H4 (cell line): ENCODE measurements at regions not wholly inside any gene's neighbourhood (a gene's known extent, or its start where the extent isn't known, plus 50 kb on each side); places are given as distances from the start of the nearest gene placed in this dataset.
"Not testable (repeated sequence)": the region's sequence is repeated elsewhere in the genome, so short reads cannot be mapped to it uniquely, and the experiment has no call there.

ENCODE experiments used
- DNase-seq: peaks from one replicate; pipeline ENCODE4 v3.0.0-alpha.2; 2015; ENCODE audit warnings: low spot score

GRCh38 chr11:71383461-71383860, 64.7 kb downstream of the DHCR7 start:
- no peak for DNase-seq

DNA sequence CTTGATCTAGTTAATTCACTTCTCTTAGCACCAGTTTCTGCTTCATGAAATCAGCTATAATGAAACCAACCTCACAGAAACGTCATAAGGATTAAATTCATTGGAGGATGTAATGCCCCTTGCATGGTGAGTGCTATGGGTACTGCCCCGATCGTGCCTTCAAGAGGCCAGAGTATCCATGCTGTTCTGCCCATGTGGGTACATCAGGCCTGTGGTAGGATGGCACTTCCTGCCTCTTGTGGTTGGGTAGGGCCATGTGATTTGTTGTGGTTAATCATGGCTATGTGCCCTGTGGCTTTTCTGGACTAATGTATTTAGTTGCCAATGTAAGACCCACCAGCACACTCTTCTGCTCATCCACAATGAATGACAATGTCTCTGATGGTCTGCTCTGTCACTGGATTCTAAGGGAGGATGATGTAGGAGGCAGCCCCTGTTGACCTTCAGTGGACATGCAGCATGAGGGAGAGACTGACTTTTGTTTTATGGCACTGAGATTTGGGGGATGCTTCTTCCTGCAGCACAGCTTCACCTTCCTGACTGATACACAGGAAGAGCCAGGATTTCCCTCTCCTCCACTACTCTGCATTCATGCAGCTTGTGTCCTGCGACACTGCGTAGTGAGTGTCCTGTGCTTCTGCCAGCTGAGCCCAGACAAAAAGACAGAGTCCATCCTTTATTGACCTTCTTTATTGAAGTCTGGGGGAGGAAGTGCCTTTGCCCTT, 66.2 kb downstream of the DHCR7 start:
- no peak for DNase-seq

- DNase-seq: no peak
These were observed 68.5 kb downstream of the DHCR7 start for GRCh38 chr11:71379701-71380100.

DNA sequence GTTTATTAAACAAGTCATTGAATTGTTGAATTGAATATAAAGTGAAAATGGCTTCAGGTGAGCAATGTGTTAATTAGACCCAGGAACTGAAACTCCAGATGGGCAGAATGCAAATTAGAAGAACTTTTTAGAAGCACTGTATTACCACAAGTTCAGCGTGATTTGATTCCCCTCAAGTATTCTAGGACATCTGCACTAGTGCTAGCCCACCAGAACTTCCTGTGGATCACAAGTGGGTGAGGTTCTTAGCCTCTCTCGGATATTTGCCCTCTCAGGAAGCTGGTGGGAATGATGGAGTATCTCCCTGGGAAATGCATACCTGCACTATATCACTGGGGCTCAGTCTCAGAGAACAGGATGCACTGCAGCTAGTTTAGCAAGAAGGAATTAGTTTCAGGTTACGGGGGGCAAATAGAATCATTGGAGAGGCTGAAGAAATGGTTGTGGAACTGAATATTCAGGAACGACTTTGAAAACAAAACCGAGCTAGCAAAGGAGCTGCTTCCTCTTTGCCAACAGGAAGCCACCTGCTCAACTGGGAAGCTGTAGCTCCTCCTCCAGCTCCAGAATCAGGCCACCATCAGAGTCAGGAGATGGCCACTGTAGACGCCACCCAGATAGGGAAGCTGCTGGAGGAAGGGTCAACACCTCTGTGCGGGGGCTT, 74.3 kb downstream of the DHCR7 start:
- no peak for DNase-seq

GRCh38 chr11:71372693-71373657, 75.2 kb downstream of the DHCR7 start:
- no peak for DNase-seq

DNA sequence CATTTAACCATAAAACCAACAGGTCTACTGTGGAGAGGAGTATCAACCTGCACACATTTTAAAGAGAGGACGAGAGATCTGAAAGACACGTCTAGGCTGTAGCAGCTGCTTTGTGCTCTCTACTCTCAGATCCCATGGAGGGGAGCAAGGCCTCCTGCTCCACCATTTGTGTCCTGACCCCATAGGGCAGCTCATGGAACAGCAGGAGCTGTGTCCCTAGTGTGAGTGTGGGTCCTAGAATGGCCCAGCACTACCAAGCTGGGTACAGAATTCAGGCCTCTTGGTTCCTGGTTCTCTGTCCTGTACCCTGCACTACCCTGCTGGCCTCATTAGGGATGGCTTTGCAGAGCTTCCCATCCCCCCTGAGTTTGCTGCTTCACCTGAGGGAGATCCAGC, 76.5 kb downstream of the DHCR7 start:
- DNase-seq: no peak

- DNase-seq: no peak
These were observed 77.1 kb downstream of the DHCR7 start for GRCh38 chr11:71370895-71371673.

DNA sequence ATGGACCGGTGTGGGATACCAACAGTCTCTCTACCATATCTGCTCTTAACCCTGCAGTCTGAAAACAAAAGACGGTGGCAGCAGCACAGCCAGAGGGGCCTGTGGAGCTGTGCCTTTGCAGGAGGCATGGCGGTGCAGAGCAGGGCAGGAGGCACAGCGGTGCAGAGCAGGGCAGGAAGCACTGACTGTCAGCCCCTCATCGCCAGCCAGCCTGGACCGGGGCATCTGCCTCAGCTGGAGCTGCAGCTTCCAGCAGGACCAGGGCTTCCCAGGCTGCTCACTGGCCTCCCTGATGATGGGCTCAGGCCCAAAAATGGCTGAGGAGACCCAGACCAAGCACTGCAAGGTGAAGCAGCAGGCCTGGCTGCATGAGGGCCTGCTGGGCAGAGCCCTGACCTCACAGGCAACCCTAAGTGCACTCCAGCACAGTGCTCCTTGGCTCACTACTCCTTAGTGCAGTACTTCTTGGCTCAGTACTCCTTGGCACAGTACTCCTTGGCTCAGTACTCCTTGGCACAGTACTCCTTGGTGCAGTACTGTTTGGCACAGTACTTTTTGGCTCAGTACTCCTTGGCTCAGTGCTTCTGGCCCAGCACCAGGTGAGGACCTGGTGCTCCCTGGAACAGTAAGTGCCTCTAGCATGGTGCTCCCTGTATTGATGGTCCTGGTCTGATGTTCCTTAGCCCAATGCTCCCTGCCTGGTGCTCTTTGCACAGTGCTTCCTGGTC, 78.0 kb downstream of the DHCR7 start:
- no peak for DNase-seq

DNA sequence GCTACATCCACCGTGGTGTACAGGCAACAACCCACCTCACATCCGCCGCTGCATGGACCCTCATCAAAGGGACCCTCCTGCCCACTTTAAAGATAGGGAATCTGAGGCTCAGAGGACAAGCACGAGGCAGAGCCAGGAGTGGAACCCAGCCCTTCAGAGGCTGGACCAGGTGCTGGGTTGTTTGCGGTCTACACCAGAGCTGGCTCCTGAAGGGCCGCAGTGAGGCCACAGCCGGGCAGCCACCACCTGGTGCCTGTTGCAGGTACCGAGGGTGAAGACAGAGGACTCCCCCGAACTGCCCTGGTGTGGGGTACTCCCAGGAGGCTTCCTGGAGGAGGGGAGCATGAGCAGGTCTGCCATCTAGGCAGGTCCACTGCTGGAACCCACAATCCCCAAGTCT, 78.8 kb downstream of the DHCR7 start:
- no peak for DNase-seq

DNA sequence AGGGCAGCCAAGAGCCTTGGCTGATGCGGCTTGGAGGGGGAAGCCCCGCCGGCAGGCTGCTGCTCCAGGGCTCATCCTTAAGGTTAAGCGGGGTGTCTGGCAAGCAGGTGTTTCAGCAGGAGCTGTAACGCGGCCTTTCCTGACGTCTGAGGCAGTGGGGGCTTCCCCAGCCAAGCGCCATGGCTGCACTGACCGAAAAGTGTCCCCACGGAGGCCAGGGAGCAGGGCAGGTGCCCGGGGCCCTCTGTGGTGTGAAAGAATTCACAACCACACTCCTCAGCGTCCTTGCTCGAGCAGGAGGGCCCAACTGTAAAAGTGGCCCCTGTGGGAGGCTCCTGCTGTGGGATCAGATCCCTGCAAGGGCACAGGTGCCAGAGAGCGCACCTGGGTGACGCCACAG, 79.2 kb downstream of the DHCR7 start:
- DNase-seq: no peak

GRCh38 chr11:71367756-71368155, 80.4 kb downstream of the DHCR7 start:
- no peak for DNase-seq

- DNase-seq: not testable (repeated sequence)
These were observed 80.9 kb downstream of the DHCR7 start for GRCh38 chr11:71367276-71367675.

DNA sequence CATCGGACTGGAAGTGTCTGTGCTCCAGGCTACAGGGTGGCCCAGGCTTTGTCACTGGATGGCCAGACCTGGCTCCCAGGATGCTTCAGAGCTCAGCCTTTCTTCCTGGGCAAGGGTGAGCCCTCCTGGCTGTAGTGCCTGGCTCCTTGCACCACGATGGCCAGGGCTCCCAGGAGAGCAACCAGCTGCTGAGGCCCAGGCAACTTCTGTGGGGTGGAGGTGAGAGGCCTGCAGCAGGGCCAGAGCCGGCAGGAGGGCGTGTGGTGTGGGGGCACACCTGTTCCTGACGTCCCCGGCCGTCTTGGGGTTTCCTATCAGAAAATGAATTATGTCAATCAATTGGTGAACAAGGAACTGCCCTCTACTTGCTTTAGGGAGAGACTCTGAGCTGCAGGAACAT, 82.1 kb downstream of the DHCR7 start:
- DNase-seq: no peak

DNA sequence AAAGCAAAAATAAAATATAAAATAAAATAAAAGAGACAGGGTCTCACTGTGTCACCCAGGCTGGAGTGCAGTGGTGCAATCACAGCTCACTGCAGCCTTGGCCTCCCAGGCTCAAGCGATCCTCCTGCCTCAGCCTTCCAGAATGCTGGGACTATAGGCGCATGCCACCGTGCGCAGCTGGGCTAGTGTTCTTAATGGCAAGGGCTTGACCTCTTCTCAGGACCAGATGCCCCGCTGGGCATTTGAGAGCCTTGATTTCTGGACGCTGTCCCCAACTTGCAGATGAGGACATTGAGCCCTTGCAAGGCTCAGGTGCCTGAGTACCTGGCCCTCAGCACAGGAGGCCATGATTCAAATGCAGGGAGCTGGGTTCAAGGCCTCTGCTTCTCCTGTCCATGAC, 82.6 kb downstream of the DHCR7 start:
- DNase-seq: no peak

DNA sequence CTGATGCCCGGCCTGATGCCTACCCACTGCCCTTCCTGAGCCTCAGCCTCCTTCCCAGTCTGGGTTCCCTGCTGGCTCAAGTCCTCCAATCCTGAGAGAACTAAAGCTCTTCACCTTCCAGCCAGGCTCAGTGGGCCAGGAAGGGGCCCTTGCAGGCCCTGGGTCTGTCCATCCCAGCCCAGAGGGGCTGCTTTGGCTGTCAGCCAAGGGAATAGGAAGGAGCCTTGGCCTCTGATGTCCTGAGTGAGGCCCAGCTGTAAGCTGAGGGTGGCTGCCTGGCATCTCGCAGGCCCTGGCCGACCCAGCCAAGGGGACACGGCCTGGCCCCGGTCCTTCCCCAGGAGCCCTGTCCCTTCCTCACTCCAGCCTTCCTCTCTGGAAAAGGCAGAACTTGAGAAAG, 83.4 kb downstream of the DHCR7 start:
- no peak for DNase-seq

GRCh38 chr11:71364176-71364671, 84.0 kb downstream of the DHCR7 start:
- DNase-seq: no peak

DNA sequence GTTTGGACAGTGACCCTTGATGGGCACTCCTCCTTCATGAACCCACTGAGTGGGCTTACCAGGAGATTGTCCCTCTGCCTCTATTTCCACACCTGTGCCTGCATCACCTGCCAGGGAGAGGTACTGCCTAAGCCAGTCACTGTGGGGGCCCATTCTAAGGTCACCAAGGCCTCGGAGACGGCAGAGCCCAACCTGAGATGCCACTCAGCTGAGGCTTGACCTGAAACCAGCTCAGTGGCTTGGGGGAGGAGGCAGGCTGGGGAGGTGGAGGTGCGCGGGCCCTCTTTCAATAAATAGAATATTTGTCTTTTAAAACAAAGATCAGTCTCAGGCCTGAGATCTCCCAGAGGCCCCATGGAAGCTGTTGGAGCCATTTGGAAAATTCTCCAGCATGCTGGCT, 84.5 kb downstream of the DHCR7 start:
- no peak for DNase-seq

DNA sequence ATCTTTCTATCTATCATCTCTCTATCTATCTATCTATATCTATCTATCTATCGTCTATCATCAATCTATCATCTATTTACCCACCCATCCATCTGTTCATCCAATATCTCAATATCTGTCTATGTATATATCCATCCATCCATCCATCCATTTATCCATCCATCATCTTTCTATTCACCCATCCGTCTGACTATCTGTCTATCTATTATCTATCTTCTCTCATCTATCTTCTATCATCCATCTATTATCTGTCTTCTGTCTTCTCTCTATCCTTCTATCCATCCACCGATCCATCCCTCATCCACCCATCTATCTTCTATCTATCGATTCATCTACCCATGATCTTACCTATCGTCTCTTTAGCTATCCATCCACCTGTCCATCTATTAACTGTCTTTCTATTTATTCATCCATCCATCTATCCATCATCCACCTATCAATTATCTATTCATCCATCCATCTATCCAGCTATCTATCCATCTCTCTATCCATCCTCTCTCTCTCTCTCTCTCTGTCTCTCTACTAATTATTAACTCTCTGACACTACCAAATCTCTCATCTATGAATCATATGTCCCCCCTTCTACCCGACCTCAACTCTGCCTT, 89.1 kb downstream of the DHCR7 start:
- no peak for DNase-seq

DNA sequence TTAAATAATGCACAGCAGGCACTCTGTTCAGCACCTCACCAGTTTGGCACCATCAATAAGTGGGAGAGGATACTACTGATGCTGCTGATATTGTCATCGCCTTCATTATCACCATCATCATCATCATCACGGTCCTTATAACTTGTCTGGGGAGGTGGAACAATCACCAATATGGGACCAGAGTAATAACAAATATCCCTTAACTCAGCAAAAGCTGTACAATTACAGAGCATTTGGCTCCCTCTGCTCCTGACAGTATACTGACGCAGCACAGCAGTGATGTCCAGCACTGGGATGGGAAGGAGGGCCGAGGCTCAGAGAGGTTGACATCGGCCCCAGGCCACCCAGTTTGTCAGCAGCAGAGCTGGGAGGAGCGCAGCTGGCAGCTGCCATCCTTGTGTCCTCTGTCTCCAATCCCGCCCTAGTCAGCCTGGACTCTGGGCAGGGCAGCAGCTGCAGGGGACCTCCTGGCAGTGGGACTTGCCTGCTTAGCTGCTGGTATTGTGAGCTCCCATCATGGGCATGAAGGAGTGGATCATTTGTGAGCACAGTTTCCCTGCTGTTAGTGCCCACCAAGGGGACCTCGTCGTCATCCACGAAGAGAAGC, 90.0 kb downstream of the DHCR7 start:
- no peak for DNase-seq

DNA sequence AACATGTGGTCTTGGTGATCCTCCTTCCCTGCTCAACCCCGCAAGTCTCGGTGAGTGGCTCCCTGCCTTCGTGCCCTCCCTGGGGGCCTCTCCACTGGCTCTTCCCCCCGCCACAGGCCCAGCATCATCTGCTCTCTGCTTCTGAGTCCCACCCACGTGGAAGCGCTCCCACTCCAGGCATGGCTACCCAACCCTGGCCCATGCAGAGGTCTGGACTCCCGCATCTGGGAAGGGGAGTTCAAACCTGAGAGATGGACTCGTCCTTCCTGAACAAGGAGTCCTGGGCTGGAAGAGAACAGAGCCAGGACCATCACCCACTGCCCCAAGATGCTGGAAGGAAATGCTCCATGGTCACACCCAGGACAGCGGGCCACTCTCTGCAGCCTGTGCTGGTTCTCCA, 90.8 kb downstream of the DHCR7 start:
- no peak for DNase-seq
